ENCODE measurements at regions not wholly inside any gene's neighbourhood (a gene's known extent, or its start where the extent isn't known, plus 50 kb on each side); places are given as distances from the start of the nearest gene placed in this dataset.
A peak's percentile ranks its signal among the peaks of the same experiment; 100 is the strongest.
"Not testable (repeated sequence)": the region's sequence is repeated elsewhere in the genome, so short reads cannot be mapped to it uniquely, and the experiment has no call there.

GRCh38 chr4:3611778-3612177 is 79.6 kb upstream of the LRPAP1 start:
- DNase-seq: no peak

GRCh38 chr4:3610851-3611250 is 78.6 kb upstream of the LRPAP1 start:
- not testable (repeated sequence) for DNase-seq

GRCh38 chr4:3609905-3610304 is 77.7 kb upstream of the LRPAP1 start:
- DNase-seq: not testable (repeated sequence)

DNA sequence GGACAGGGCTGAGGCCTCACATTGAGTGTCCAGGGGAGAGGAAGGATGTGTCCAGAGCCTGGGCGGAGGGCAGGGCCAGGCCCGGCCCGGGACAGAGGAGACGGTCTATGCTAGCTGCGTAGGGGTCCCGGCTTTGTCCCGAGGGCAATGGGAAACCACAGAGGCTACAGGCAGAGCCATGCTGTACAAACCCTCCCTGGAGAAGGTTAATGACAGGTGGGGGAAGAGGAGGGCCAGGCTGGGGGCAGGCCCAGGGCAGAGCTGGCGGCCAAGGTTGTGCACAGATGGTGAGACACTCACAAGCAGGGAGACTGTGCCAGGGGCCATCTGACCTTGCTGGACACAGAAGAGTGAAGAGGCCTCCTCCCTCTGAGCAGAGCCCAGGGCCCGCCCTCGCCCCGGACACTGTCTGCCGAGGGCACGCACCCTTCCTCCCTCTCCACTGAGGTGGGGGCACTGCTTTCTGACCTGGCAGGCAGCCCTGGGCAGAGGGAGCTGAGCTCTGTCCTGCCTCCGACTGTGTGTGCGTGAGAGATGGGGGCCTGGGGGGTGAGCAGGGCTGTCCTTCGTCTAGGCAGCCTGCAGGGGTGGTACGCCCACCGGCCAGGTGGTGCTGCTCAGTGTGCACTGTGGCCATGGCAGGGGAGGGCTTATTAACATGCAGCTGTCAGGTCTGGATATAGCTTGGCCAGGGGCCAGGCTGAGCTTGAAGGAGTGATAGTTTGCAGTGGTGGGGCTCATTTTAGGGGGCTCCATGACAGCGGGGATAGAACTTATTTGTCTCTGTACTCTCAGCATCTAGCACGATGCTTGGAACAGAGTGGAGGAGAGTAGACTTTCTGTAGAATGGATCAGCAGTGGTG is 75.7 kb upstream of the LRPAP1 start:
- peak; percentile 48 to 81 for DNase-seq

DNA sequence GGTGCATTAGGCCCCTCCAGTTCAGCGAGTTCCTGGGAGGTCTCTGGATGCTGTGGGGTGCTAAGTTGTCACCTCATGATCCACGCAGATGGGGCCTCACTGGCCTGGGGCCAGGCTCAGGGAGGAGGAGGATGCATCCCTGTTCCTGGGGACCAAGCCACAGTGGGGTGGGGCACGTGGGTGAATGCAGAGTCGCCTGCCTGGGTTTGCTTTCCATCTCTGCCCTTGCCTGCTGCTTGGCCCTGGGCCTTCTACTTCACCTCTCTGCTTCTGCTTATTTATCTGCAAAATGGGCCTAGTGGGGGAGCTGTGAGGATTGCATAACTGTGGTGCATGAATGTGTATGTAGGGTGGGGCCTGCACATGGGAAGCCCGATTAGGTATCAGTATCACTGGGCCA is 74.6 kb upstream of the LRPAP1 start:
- not testable (repeated sequence) for DNase-seq

DNA sequence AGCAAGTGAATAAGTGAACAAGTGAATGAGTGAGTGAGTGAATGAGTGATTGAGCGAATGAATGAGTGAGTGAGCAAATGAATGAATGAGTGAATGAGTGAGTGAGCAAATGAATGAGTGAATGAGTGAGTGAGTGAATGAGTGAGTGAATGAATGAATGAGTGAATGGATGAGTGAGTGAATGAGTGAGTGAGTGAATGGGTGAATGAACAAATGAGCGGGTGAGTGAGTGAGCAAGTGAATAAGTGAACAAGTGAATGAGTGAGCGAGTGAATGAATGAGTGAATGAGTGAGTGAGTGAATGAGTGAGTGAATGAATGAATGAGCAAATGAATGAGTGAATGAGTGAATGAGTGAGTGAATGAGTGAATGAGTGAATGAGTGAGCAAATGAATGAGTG is 74.0 kb upstream of the LRPAP1 start:
- DNase-seq: not testable (repeated sequence)

DNA sequence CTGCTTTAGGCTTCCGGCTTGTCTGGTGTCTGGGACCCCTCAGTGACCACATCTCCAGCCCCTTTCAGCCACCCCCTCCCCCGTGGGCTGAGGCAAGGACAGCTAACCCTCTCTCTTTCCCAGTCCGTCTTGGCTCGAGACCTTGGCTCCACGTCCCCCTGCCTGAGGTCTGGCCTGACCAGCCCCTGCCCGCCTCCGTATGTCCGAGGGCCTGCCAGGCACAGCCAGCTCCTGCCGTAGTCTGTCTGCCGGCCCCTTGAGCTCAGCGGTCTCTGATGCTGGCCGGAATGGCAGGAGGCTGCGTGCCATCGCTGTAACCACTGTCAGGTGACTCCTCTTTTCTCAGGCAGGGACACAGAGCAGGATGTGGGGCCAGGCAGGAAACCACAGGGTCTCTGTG is 73.3 kb upstream of the LRPAP1 start:
- DNase-seq: peak in 1 of 2 experiments; percentile 23

DNA sequence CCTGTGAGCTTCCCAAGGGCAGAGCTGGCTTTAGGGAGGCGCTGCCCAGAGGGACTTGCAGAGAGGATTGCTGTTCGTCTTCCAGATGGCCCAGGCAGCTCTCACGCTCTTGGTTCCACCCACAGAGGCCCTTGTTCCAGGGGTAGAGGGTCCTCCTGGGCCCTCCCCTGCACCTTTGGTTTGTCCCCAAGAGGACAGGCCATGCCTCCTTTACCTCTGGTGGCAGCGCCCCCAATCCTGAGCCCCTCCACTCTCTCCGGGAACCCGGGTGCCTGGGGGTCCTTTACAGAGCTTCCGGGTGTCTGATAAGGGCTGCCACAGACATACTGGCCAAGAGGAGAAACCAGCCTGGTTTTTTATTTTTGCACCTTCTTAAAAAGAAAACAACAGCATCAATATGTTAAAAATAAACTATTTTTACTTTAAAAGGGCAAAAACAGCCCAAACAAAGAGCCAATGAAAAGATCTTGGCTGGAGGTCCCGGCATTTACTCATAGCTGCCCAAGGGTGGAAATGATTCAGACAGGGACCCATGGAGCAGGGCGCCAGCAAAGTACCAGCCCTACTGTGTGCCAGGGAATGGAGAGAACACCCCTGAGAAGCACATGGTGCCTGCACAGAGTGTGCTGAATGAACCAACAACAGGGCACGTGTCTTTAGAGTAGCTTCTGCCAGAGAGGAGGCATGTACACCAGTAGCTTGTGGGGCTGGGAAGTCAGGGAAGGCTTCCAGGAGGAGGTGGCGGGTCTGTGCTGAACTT is 70.8 kb upstream of the LRPAP1 start:
- not testable (repeated sequence) for DNase-seq

DNA sequence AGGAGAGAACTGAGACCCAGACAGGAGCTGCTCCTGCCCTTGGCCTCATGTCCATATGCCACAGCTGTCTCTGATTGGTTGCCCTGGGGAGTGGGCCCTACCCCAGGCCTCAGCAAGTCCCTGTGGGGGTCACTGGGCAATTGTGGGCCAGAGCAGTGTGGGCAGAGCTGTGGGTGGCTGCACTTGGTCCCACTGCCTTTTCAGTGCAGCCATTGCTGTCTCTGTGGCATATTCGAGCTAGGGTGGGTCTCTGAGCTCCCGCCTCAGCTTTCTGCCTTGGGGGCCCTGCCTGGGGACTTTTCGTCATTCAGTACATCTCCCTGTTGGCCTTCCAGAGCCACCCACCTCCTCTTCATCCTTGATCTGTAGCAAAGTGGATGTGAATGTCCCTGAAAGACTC is 69.8 kb upstream of the LRPAP1 start:
- DNase-seq: no peak

- not testable (repeated sequence) for DNase-seq
Measured at GRCh38 chr4:3601108-3601690, 69.0 kb upstream of the LRPAP1 start.

GRCh38 chr4:3599951-3600350 is 67.7 kb upstream of the LRPAP1 start:
- DNase-seq: no peak

GRCh38 chr4:3598695-3599227 is 66.5 kb upstream of the LRPAP1 start:
- DNase-seq: no peak

DNA sequence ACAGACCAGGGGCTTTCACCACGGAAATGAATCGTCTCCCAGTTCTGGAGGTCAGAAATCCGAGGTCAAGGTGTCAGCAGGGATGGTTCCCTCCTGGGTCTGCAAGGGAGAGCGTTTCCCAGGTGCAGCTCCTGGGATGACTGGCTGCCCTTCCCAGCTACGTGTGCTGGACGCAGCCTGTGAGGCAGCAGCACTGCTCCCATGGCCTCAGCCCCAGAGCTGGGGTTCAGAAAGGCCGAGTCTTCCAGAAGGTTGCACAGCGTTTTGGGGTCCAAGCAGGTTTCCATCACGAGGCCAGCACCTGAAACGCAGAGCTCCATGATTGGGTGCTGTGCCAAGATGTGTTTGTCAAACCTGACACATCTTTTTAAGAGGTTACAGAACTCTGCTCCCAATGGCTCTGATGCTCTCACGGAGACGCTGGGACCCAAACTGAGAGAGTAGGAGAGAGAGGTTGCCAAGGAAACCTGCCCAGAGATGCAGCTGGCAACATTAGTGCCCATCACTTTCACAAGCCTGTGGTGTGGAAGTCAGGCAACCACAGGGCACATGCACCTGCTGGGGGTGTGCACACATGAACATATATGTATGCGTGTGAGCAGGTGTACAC is 65.8 kb upstream of the LRPAP1 start:
- not testable (repeated sequence) for DNase-seq

DNA sequence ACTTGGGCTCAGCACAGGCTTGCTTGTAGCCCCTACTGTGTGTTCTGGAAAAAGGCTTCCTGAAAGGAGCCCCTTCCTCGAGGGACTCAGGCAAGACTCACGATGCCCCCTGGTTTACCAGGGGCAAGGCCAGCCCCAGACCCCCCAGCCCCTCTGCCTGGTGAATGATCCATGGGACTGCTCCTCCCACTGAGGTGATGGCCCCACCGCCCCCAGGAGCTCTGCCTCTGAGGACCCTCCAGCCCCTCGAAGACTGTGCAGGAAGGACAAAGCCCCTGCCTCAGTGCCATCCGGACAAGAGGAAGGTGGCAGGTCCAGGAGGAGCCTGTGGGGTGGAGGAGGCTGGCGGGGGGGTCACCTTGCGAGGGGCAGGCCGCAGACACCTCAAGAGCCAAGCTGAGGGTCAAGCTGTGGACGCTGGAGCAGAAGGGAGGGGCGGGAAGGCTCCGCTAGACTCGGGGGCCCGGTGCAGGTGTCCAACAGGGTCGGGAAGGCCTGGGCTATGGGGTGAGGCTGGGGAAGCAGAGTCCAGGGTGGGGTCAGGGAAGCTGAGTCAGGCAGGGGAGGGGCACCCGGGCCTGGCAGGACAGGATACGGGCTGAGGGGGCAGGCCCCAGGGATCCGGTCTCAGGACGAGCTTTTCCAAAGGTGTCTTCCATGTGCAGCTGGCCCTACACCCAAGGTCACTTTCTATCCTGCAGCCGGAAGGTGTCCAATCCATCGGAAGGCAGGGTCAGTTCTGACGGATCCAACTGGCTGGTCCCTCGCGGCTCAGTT is 64.9 kb upstream of the LRPAP1 start:
- not testable (repeated sequence) for DNase-seq

GRCh38 chr4:3595627-3596291 is 63.5 kb upstream of the LRPAP1 start:
- DNase-seq: not testable (repeated sequence)

DNA sequence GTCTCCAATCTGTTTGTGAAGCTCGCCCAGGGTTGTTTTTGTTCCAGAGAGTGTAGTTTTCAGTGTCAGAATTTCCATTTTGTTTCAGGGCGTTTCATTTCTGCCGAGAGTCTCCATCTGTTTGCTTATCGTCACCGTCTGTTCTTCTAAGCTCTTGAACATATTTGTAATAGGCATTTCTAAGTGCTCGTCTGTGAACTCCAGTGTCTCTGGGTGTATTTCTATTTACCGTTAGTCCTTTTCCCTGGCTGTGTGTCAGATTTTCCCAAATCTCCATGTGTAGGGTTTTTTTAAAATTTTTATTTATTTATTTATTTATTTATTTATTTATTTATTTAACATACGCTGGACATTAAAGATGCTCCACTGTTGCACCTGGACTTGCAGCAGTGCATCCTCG is 62.5 kb upstream of the LRPAP1 start:
- not testable (repeated sequence) for DNase-seq

DNA sequence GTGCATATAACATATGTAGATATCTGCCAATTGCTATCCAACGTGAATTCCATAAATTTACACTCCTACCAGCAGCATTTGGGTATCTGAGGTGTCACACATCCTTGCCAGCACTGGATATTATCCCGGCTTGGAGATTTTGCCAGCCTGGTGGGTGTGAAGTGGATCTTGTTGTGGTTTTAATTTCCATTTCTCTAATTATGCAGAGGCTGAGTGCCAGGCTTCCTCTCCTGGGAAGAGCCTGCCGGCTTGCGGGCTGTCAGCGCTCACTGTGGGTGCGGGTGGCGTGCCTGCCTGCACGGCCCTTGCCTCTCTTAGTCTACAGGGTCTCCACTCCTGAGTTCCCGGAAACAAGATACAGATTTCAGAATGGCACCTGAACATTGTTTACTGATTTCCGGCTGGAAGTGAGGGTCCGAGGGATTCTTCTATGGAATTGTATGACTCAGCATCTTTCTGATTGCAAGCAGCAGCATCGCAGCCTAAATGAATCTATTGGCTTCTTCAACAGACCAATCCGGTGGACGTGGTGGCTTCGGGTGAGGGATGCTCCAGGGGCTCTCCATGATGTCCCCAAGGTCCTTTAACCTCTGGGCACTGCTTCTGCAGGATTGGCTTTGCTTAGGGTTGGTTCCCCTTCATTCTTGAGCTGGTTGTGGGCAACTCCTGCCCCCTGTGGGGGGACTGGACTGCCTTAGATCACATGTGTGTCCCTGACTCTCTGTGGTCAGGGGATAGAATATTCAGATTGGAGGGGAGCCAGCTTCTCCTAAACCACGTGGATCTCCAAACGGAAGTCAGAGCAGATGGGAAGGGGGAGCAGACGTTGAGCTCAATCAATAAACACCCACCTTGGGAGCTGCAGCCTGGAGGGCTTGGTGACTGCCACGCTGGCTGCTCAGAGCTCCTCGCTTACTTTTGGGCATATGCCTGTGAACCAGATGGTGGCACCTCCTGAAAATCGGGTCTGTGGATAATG is 58.0 kb upstream of the LRPAP1 start:
- not testable (repeated sequence) for DNase-seq

GRCh38 chr4:3589379-3589778 is 57.2 kb upstream of the LRPAP1 start:
- not testable (repeated sequence) for DNase-seq

DNA sequence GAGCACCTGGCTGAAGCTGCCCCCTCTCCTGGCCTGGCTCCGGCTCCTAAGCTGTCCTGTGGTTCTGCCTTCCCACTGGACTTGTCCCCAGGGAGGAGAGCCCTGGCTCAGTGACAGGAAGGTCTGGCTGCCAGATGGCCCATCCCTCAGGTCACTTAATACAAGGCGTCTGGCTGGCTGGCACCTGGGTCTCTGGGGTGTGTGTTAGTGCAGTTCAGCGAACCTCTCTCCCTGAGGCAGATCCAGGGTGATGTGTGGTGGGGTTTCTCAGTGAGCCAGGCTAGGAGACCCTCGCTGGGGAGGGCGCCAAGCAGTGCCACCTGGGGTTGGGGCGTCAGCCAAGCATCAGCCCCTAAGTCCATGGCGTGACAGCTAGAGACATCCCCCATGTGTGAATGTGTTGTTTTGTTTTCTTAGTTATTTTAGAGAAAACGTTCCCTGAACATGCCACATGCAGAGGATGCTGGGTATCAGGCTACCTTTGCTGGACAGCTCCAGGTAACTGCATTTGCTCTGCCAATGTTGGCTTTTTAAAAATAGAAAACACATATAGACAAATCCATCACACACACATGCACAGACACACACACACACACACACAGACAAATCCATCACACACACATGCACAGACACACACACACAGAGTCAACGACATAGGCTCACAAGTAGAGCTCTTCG is 56.4 kb upstream of the LRPAP1 start:
- DNase-seq: not testable (repeated sequence)

DNA sequence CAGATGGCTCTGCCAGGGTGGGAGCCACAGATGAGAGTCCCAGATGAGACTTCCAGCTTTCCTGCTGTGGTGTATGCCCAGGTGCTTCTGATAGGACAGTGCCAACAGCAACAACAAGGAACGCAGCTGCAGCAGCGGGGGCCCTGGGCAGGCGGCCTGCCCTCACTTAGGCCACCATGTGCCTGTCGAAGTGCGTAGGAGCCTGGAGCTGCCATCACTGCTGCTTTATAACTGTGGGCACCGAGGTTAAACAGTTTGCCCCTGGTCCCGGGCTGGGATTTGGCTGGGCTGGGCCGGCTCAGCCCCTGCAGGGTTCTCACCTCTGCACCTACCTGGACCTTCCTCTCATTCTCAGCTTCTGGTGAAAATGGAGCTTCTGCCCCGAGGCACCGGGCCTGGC is 54.4 kb upstream of the LRPAP1 start:
- DNase-seq: not testable (repeated sequence)

Measured in cerebellar nuclear complex (tissue), 1 donor.